ENCODE measurements at regions not wholly inside any gene's neighbourhood (a gene's known extent, or its start where the extent isn't known, plus 50 kb on each side); places are given as distances from the start of the nearest gene placed in this dataset.

- H3K9me3 ChIP-seq, result no peaks in the 10 kb centered on the region
- Mint-ChIP-seq H3K36me3 (ENCODE audit: insufficient read depth, unreplicated experiment) (no peaks in the 10 kb centered on the region), H3K27ac (ENCODE audit: unreplicated experiment) (no peak overlapping the region), H3K4me3 (ENCODE audit: unreplicated experiment) (no peak overlapping the region), H3K4me1 (ENCODE audit: low read depth, unreplicated experiment) (no peaks in the 10 kb centered on the region), H3K9me3 (ENCODE audit: unreplicated experiment) (no peaks in the 10 kb centered on the region), H3K27me3 (ENCODE audit: insufficient read depth, unreplicated experiment) (no peaks in the 10 kb centered on the region)
- no peaks in the 10 kb centered on the region for H3K36me3 ChIP-seq (ENCODE audit: control insufficient read depth, insufficient read depth, low read length)
- H3K4me3 ChIP-seq (ENCODE audit: low read depth, low read length), result no peak overlapping the region
- intact Hi-C loops (cut with micrococcal nuclease; ENCODE audit: unreplicated experiment), result no loop called here
- TF ChIP-seq, protein P1, sequence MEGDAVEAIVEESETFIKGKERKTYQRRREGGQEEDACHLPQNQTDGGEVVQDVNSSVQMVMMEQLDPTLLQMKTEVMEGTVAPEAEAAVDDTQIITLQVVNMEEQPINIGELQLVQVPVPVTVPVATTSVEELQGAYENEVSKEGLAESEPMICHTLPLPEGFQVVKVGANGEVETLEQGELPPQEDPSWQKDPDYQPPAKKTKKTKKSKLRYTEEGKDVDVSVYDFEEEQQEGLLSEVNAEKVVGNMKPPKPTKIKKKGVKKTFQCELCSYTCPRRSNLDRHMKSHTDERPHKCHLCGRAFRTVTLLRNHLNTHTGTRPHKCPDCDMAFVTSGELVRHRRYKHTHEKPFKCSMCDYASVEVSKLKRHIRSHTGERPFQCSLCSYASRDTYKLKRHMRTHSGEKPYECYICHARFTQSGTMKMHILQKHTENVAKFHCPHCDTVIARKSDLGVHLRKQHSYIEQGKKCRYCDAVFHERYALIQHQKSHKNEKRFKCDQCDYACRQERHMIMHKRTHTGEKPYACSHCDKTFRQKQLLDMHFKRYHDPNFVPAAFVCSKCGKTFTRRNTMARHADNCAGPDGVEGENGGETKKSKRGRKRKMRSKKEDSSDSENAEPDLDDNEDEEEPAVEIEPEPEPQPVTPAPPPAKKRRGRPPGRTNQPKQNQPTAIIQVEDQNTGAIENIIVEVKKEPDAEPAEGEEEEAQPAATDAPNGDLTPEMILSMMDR (IDR thresholded peaks at IDR 0.05; ENCODE audit: insufficient read depth in 1 of 2, low read depth in 1 of 2, low read length in 1 of 2, severe bottlenecking in 1 of 2, unreplicated experiment in 1 of 2), result no peak
- CTCF ChIA-PET, result no interaction called here
- BruUV-seq (replicated peaks), result no TSS peak
- POLR2A ChIA-PET, result no interaction called here
- H3K27me3 ChIP-seq (replicated peaks; ENCODE audit: control insufficient read depth, insufficient read depth, low read length), result no peaks in the 10 kb centered on the region
- H3K4me1 ChIP-seq, result peaks cover 6% of the 10 kb centered on the region; the same call in 1 of the 2 replicates
- DNase-seq, result no peak
Observed at GRCh38 chr6:3593161-3593560, 136.3 kb upstream of the SLC22A23 start.

DNA sequence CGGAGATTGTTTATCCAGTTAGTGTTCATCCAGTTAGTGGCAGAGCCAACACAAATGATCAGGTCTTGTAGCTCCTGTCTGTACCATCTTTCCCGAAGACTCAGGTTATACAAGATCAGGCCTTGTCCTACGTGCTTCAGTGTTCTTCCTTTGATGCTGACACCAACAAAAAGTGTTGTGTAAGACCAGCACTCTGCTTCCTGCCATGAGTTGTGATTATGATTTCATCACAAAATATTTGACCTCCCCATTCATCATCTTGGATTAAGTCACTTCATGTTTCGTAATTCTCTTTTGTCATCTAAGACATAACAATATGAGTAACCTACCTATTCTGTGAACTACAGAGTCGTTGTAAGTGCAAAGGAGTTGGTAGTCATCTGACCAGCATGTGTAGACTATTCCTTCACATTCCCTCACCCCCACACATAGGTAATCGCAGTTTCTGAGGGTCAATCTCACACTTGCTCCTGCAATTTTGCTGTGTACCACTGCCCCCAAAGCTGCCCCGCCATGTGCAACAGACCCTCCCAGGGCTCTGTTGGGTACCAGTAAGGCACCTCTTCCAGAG, 135.6 kb upstream of the SLC22A23 start:
- no peak overlapping the region for H3K4me3 Mint-ChIP-seq (ENCODE audit: unreplicated experiment)
- H3K4me1 ChIP-seq, result peaks cover 6% of the 10 kb centered on the region; the same call in 1 of the 2 replicates
- intact Hi-C loops (cut with micrococcal nuclease; ENCODE audit: unreplicated experiment), result no loop called here
- POLR2A ChIA-PET, result no interaction called here
- TF ChIP-seq, protein P1 (IDR thresholded peaks at IDR 0.05; ENCODE audit: insufficient read depth in 1 of 2, low read depth in 1 of 2, low read length in 1 of 2, severe bottlenecking in 1 of 2, unreplicated experiment in 1 of 2), result no peak
- no peaks in the 10 kb centered on the region for H3K36me3 Mint-ChIP-seq (ENCODE audit: insufficient read depth, unreplicated experiment)
- BruUV-seq (replicated peaks), result no TSS peak
- CTCF ChIA-PET, result no interaction called here
- H3K27me3 Mint-ChIP-seq (ENCODE audit: insufficient read depth, unreplicated experiment), result no peaks in the 10 kb centered on the region
- peak in 1 of 2 experiments; percentile 41 for DNase-seq
- H3K4me1 Mint-ChIP-seq (ENCODE audit: low read depth, unreplicated experiment), result no peaks in the 10 kb centered on the region
- no peaks in the 10 kb centered on the region for H3K36me3 ChIP-seq (ENCODE audit: control insufficient read depth, insufficient read depth, low read length)
- no peak overlapping the region for H3K27ac Mint-ChIP-seq (ENCODE audit: unreplicated experiment)
- no peaks in the 10 kb centered on the region for H3K9me3 ChIP-seq
- H3K4me3 ChIP-seq (ENCODE audit: low read depth, low read length), result no peak overlapping the region
- H3K9me3 Mint-ChIP-seq (ENCODE audit: unreplicated experiment), result no peaks in the 10 kb centered on the region
- H3K27me3 ChIP-seq (replicated peaks; ENCODE audit: control insufficient read depth, insufficient read depth, low read length), result no peaks in the 10 kb centered on the region

DNA sequence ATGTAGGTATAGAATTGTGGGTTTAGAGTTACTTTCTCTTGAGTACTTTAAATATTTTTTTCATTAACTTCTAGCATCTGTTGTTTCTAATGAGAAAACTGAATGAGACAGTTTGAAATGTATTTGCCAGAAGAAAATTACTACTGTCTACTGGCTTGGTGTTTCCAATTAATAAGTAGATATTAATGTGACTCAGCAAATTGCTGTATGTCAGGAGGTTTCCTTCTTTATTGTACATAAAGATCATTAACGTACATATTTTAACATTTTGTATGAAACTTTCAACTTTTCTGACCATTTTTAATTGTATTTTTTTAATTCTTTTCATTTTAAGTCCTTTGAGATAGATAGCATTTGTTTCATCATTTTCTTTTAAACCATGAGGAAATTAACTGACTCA, 135.1 kb upstream of the SLC22A23 start:
- no peaks in the 10 kb centered on the region for H3K4me1 Mint-ChIP-seq (ENCODE audit: low read depth, unreplicated experiment)
- no peak for DNase-seq
- H3K36me3 Mint-ChIP-seq (ENCODE audit: insufficient read depth, unreplicated experiment), result no peaks in the 10 kb centered on the region
- H3K27me3 Mint-ChIP-seq (ENCODE audit: insufficient read depth, unreplicated experiment), result no peaks in the 10 kb centered on the region
- intact Hi-C loops (cut with micrococcal nuclease; ENCODE audit: unreplicated experiment), result no loop called here
- TF ChIP-seq, protein P1 (IDR thresholded peaks at IDR 0.05; ENCODE audit: insufficient read depth in 1 of 2, low read depth in 1 of 2, low read length in 1 of 2, severe bottlenecking in 1 of 2, unreplicated experiment in 1 of 2), result no peak
- Histone ChIP-seq H3K4me3 (ENCODE audit: low read depth, low read length) (no peak overlapping the region), H3K4me1 (peaks cover 6% of the 10 kb centered on the region; the same call in 1 of the 2 replicates), H3K36me3 (ENCODE audit: control insufficient read depth, insufficient read depth, low read length) (no peaks in the 10 kb centered on the region), H3K27me3 (replicated peaks; ENCODE audit: control insufficient read depth, insufficient read depth, low read length) (no peaks in the 10 kb centered on the region), H3K9me3 (0 out of 2 replicates have a peak, but pooled peaks cover 4% of the 10 kb centered on the region)
- H3K9me3 Mint-ChIP-seq (ENCODE audit: unreplicated experiment), result no peaks in the 10 kb centered on the region
- ChIA-PET POLR2A (no interaction called here), CTCF (no interaction called here)
- BruUV-seq (replicated peaks), result no TSS peak
- H3K27ac Mint-ChIP-seq (ENCODE audit: unreplicated experiment), result no peak overlapping the region
- no peak overlapping the region for H3K4me3 Mint-ChIP-seq (ENCODE audit: unreplicated experiment)

Data from Caco-2 (cell line).